Activated CD8-positive, alpha-beta T cell treated with anti-CD3 and anti-CD28 coated beads for 36 hours (primary cell): ENCODE measurements at regions not wholly inside any gene's neighbourhood (a gene's known extent, or its start where the extent isn't known, plus 50 kb on each side); places are given as distances from the start of the nearest gene placed in this dataset.

Experiments used
- ATAC-seq: fragments of 200-7000 bp; cut with Tn5 transposase; one replicate; pipeline ENCODE4 v1.10.0; 2021; ENCODE audit warnings: mild to moderate bottlenecking, moderate library complexity
- CTCF ChIA-PET: fragments of 350-600 bp; sonication (Branson Sonifier 250); formaldehyde crosslinking; loops from one replicate; lab custom pipeline; 2021; ENCODE audit warnings: antibody characterized with exemption; lab: Charles Lee
- POLR2A ChIA-PET: fragments of 350-600 bp; sonication (Branson Sonifier 250); formaldehyde crosslinking; loops from one replicate; lab custom pipeline; 2021; ENCODE audit warnings: antibody characterized with exemption; lab: Charles Lee
- DNase-seq: peaks from one replicate; pipeline ENCODE4 v3.0.0-alpha.2; 2020
- H3K27ac Mint-ChIP-seq: one replicate; pipeline ENCODE4 v1.8.0; 2021; ENCODE audit warnings: mild to moderate bottlenecking, mixed read lengths
- H3K27me3 Mint-ChIP-seq: one replicate; pipeline ENCODE4 v1.8.0; 2021; ENCODE audit warnings: mixed read lengths
- H3K36me3 Mint-ChIP-seq: one replicate; pipeline ENCODE4 v1.8.0; 2021; ENCODE audit warnings: low read depth, mixed read lengths
- H3K4me1 Mint-ChIP-seq: one replicate; pipeline ENCODE4 v1.8.0; 2021; ENCODE audit warnings: low read depth, mixed read lengths
- H3K4me3 Mint-ChIP-seq: one replicate; pipeline ENCODE4 v1.8.0; 2021; ENCODE audit warnings: mild to moderate bottlenecking, moderate library complexity, mixed read lengths
- H3K9me3 Mint-ChIP-seq: one replicate; pipeline ENCODE4 v1.8.0; 2021; ENCODE audit warnings: mixed read lengths
- intact Hi-C: fragments of 100-400 bp; cut with micrococcal nuclease; formaldehyde crosslinking; loops from one replicate; pipeline ENCODE4 v1.10.0; 2022
- TF ChIP-seq, protein P1 (sequence below): fragments of 200-600 bp; IDR thresholded peaks from one replicate; pipeline ENCODE4 v1.8.0; 2022; ENCODE audit warnings: antibody characterized with exemption, mild to moderate bottlenecking

DNA sequence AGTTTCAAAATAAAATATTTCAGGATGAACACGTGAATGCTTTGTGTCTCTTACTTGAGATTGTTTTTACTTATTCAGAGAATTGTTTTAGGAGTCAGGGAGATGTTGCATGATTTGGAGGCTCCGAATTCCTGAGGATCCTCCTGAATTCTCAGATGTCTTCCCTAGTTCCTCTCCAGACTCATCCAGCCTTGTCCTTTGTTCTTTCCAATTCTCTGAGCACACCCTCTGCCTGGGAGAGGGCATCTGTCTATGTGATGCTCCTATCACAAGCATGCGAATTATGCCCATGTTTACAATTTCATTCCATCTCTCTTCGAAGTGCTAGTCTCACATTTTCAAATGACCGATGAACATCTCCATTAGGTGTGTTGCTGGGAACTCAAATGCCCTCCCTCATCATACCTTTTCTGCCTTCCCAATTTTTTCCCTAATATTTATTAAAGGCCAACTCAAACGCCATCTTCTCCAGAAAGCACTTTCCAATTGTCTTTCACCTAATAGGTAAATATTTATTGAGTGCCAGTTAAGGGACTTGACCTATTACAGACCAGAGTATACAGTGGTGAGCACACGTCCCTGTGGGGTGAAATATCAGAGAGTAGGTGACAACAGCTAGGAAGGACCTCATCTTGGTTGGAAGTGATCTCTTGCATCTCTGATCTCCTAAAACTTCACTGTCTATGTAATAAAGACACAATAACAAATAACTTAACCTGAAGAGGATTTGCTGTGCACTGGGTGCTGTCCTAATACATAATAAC, 64.4 kb downstream of the ARF6 start:
- POLR2A ChIA-PET = no interaction called here

DNA sequence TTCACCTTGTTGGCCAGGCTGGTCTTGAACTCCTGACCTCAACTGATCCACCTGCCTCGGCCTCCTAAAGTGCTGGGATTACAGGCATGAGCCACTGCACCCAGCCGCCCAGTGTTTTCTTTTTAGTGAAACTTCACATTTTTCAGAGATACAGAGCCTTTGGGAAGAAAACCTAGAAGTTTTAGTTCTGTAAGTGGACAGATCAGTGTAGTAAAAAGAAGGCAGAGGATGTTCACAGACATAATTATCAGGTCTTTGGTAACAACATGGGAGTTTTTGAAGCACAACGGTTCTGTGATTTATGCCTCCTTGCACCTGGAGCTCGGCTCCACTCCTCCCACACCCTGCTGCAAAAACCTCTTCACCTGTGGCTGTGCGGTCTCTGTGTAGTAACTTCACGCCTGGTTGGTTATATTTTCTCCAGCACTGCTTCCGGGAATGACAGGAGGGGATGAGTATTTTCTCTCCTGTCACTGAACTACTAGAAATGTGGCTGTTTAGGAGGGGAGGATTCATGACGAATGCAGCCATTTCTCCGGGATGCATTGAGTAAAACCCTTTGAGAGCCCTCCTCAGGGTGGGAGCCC, 67.0 kb downstream of the ARF6 start:
- intact Hi-C loops = no loop called here
- Mint-ChIP-seq H3K9me3 (no peaks in the 10 kb centered on the region), H3K36me3 (peaks cover 3% of the 10 kb centered on the region), H3K4me3 (no peak overlapping the region), H3K27ac (peak overlapping the region; percentile 57), H3K4me1 (peaks cover 40% of the 10 kb centered on the region), H3K27me3 (no peaks in the 10 kb centered on the region)
- ChIA-PET POLR2A (interaction anchor here (1.1 kb wide), 1 partner anchor 39 kb away, joined by 3 read pairs; no protein-coding TSS in a partner anchor), CTCF (interaction anchor here (1.0 kb wide), 1 partner anchor 9 kb away, joined by 3 read pairs; no protein-coding TSS in a partner anchor)
- TF ChIP-seq, protein P1, sequence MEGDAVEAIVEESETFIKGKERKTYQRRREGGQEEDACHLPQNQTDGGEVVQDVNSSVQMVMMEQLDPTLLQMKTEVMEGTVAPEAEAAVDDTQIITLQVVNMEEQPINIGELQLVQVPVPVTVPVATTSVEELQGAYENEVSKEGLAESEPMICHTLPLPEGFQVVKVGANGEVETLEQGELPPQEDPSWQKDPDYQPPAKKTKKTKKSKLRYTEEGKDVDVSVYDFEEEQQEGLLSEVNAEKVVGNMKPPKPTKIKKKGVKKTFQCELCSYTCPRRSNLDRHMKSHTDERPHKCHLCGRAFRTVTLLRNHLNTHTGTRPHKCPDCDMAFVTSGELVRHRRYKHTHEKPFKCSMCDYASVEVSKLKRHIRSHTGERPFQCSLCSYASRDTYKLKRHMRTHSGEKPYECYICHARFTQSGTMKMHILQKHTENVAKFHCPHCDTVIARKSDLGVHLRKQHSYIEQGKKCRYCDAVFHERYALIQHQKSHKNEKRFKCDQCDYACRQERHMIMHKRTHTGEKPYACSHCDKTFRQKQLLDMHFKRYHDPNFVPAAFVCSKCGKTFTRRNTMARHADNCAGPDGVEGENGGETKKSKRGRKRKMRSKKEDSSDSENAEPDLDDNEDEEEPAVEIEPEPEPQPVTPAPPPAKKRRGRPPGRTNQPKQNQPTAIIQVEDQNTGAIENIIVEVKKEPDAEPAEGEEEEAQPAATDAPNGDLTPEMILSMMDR = no peak
- DNase-seq (peak; percentile 42), ATAC-seq (peak; percentile 35)

More for the DNA sequence above, 64.4 kb downstream of the ARF6 start:
- intact Hi-C loops = no loop called here
- Mint-ChIP-seq H3K4me1 (peaks cover 26% of the 10 kb centered on the region), H3K36me3 (no peaks in the 10 kb centered on the region), H3K27me3 (no peaks in the 10 kb centered on the region), H3K4me3 (no peak overlapping the region), H3K27ac (no peak overlapping the region), H3K9me3 (no peaks in the 10 kb centered on the region)
- CTCF ChIA-PET = no interaction called here
- DNase-seq = no peak
- TF ChIP-seq, protein P1 = no peak
- ATAC-seq = no peak

DNA sequence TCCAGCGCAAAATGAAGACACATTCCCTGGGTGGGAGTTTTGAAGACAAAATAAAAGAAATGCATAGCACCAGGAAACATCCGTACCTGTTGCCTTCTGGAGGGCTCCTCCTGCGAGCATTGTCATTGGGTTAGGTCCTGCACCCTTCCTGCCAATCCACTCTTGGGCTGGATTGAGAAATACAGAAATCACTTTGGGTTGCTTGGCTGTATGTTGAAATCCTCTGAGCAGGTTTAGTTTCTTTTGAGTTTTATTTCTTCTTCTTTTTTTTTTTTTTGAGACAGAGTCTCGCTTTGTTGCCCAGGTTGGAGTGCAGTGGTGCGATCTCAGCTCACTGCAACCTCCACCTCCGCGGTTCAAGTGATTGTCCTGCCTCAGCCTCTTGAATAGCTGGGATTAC, 67.6 kb downstream of the ARF6 start:
- ChIA-PET POLR2A (interaction anchor here (1.0 to 1.5 kb wide), 4 partner anchors 8 to 352 kb away, joined by 3 to 5 read pairs (median 3); partner anchors contain the start of genes DMAC2L and L2HGDH), CTCF (interaction anchor here (1.0 kb wide), 1 partner anchor 10 kb away, joined by 3 read pairs; no protein-coding TSS in a partner anchor)
- H3K27me3 Mint-ChIP-seq = no peaks in the 10 kb centered on the region
- ATAC-seq (peak; percentile 5), DNase-seq (no peak)
- H3K27ac Mint-ChIP-seq = no peak overlapping the region
- TF ChIP-seq, protein P1 = no peak
- intact Hi-C loops = no loop called here
- no peaks in the 10 kb centered on the region for H3K9me3 Mint-ChIP-seq
- H3K36me3 Mint-ChIP-seq = peaks cover 3% of the 10 kb centered on the region
- peaks cover 41% of the 10 kb centered on the region for H3K4me1 Mint-ChIP-seq
- H3K4me3 Mint-ChIP-seq = no peak overlapping the region

DNA sequence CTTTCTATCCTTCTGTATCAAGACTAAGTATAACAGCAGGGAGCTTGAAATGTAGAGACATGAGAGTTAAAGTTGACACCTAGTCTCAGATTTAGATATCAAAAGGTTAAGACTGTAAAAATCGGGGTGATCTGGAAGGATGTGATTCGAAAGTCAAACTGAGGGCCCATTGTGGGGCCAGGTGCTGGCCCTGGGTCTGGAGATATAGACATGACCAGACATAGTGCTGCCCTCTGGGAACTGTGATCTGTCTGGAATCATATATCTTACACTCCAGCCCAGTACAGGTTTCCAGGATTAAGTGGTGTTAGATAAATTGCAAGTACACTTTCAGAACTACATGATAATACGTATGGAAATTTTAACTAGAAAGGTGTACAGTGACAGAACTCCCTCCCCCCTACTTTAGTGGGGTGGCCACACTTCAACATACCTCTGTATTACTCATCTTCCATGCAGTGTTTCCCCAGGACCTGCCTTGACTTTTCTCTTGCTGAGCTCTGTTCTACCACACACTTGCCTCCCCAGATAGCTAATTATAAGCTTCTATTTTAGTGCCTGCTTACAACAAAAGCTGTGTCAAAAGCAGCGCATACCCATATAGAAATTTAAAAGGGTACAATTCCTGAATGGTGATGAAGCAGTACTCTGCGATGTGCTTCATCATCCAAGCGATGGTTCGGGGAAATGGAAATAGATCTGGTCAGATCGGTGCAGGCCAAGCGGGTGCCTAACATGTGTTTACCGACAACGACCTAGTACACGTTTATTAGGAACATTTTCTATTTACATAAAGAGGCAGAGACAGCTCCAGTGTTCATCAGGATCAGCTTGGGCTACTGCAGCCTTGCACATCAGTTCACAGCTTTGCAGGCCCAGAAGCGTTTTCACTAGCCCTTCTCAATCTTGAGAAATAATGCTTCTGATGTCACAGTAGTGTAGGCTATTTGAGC, 68.7 kb downstream of the ARF6 start:
- peak; percentile 48 for DNase-seq
- peaks cover 3% of the 10 kb centered on the region for H3K36me3 Mint-ChIP-seq
- intact Hi-C loops = no loop called here
- peaks cover 41% of the 10 kb centered on the region for H3K4me1 Mint-ChIP-seq
- ChIA-PET CTCF (interaction anchor here (1.7 kb wide), 1 partner anchor 9 kb away, joined by 5 read pairs; no protein-coding TSS in a partner anchor), POLR2A (interaction anchor here (0.7 to 2.4 kb wide), 7 partner anchors 9 to 351 kb away, joined by 3 to 9 read pairs (median 3); partner anchors contain the start of genes DMAC2L and L2HGDH)
- ATAC-seq = peak; percentile 82
- no peaks in the 10 kb centered on the region for H3K9me3 Mint-ChIP-seq
- no peak overlapping the region for H3K4me3 Mint-ChIP-seq
- H3K27me3 Mint-ChIP-seq = no peaks in the 10 kb centered on the region
- TF ChIP-seq, protein P1 = no peak
- peak overlapping the region; percentile 67 for H3K27ac Mint-ChIP-seq
